T-helper 9 cell (primary cell): ENCODE measurements at regions not wholly inside any gene's neighbourhood (a gene's known extent, or its start where the extent isn't known, plus 50 kb on each side); places are given as distances from the start of the nearest gene placed in this dataset.
"Not testable (repeated sequence)": the region's sequence is repeated elsewhere in the genome, so short reads cannot be mapped to it uniquely, and the experiment has no call there.

Experiments used
- DNase-seq: peaks from one replicate; pipeline ENCODE4 v3.0.0-alpha.2; 2020

- no peak for DNase-seq
These were observed 143.9 kb upstream of the ZNF366 start for GRCh38 chr5:72651109-72651508.

GRCh38 chr5:72649449-72649848, 142.2 kb upstream of the ZNF366 start:
- no peak for DNase-seq

- DNase-seq, result no peak
These were observed 141.3 kb upstream of the ZNF366 start for GRCh38 chr5:72648480-72648879.

- DNase-seq, result no peak
These were observed 140.6 kb upstream of the ZNF366 start for GRCh38 chr5:72647806-72648205.

GRCh38 chr5:72646246-72646866, 139.1 kb upstream of the ZNF366 start:
- no peak for DNase-seq

GRCh38 chr5:72645064-72645846, 138.0 kb upstream of the ZNF366 start:
- no peak for DNase-seq

GRCh38 chr5:72644296-72644695, 137.1 kb upstream of the ZNF366 start:
- DNase-seq, result no peak

- DNase-seq, result no peak
These were observed 134.0 kb upstream of the ZNF366 start for GRCh38 chr5:72641164-72641563.

GRCh38 chr5:72637058-72637457, 129.8 kb upstream of the ZNF366 start:
- DNase-seq, result no peak

- not testable (repeated sequence) for DNase-seq
These were observed 129.4 kb upstream of the ZNF366 start for GRCh38 chr5:72636565-72636964.

GRCh38 chr5:72634444-72634843, 127.2 kb upstream of the ZNF366 start:
- DNase-seq, result no peak

- no peak for DNase-seq
These were observed 126.4 kb upstream of the ZNF366 start for GRCh38 chr5:72633649-72634048.

- DNase-seq, result no peak
These were observed 125.8 kb upstream of the ZNF366 start for GRCh38 chr5:72633041-72633445.

GRCh38 chr5:72630721-72631120, 123.5 kb upstream of the ZNF366 start:
- DNase-seq, result no peak

GRCh38 chr5:72630081-72630480, 122.9 kb upstream of the ZNF366 start:
- no peak for DNase-seq

GRCh38 chr5:72628771-72629371, 121.7 kb upstream of the ZNF366 start:
- DNase-seq, result no peak

GRCh38 chr5:72625332-72625731, 118.1 kb upstream of the ZNF366 start:
- DNase-seq, result no peak

- DNase-seq, result no peak
These were observed 117.5 kb upstream of the ZNF366 start for GRCh38 chr5:72624641-72625236.

- DNase-seq, result no peak
These were observed 116.7 kb upstream of the ZNF366 start for GRCh38 chr5:72623936-72624335.

GRCh38 chr5:72623323-72623722, 116.1 kb upstream of the ZNF366 start:
- no peak for DNase-seq

- DNase-seq, result no peak
These were observed 115.1 kb upstream of the ZNF366 start for GRCh38 chr5:72622170-72622760.

GRCh38 chr5:72621576-72621975, 114.4 kb upstream of the ZNF366 start:
- no peak for DNase-seq

- no peak for DNase-seq
These were observed 112.5 kb upstream of the ZNF366 start for GRCh38 chr5:72619677-72620076.
